ENCODE measurements at regions not wholly inside any gene's neighbourhood (a gene's known extent, or its start where the extent isn't known, plus 50 kb on each side); places are given as distances from the start of the nearest gene placed in this dataset.

- peak; percentile 76 for DNase-seq (ENCODE audit: low spot score)
- Histone ChIP-seq H3K27ac (peak overlapping the region; percentile 69 to 71), H3K4me3 (no peak overlapping the region)
- TF ChIP-seq CTCF (IDR thresholded peaks at IDR 0.05), result no peak
Measured at GRCh38 chr20:23161244-23161891, 75.2 kb upstream of the CD93 start.

GRCh38 chr20:23160536-23161243 lies 74.6 kb upstream of the CD93 start:
- Histone ChIP-seq H3K27ac (peak overlapping the region; percentile 69 to 71), H3K4me3 (peak overlapping the region; percentile 26)
- no peak for TF ChIP-seq CTCF (IDR thresholded peaks at IDR 0.05)
- DNase-seq (ENCODE audit: low spot score), result peak; percentile 70

DNA sequence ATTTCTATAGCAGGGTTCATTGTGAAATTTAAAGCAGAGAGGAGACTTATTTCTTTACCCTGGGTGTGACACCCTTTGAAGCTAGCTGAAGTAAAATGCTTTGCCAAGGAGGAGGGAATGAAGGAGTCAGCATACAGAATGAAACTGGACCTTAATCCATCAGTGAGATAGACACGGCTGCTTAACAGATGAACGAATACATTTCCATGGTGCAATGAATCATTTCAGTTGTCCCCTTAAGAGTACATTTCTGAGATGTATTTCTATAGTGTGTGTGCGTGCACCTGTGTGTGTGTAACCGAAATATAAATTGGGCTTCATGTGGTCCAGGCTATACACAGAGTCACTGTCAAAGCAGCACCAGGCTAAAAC lies 73.8 kb upstream of the CD93 start:
- H3K27ac ChIP-seq, result peak overlapping the region; percentile 69 to 71
- DNase-seq (ENCODE audit: low spot score), result no peak
- no peak for TF ChIP-seq CTCF (IDR thresholded peaks at IDR 0.05)

DNA sequence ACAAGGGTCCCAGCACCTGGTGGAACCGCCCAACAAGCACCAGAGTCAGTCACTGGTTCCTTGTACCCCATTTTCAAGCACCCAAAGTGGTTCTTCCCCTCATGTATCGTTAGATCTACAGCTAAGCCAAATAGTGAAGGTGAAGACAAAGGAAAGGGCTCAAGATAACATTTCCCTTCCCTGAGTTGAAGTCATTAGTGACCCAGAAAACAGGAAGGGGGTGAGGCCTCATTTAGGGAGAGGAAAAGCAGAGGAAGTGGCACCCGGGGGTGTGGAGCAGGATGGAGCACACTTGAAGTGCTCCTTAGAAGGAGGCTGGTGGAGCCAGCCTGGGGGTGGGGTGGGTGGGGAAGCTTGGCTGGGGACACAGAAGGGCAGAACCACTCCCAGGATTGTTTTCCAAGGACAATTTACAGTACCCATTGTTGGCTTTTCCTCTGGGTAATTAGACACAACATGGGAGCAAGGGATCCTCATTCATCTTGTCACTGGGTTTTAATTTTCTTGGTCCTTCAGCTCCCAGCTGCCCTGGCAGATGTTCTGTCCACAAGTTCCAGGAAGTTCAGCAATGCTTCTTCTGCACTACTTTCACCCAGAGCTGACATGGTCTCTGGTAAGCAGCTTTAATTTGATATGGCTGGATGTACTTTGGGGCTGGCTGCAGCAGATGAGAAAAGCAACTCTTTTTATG lies 73.3 kb upstream of the CD93 start:
- DNase-seq (ENCODE audit: low spot score), result peak; percentile 66
- Histone ChIP-seq H3K4me3 (no peak overlapping the region), H3K27ac (peak overlapping the region; percentile 69 to 71)
- TF ChIP-seq CTCF (IDR thresholded peaks at IDR 0.05), result no peak

More for the DNA sequence above, 73.8 kb upstream of the CD93 start:
- H3K4me3 ChIP-seq, result peak overlapping the region; percentile 26

GRCh38 chr20:23157734-23158133 lies 71.6 kb upstream of the CD93 start:
- TF ChIP-seq CTCF (IDR thresholded peaks at IDR 0.05), result no peak
- Histone ChIP-seq H3K27ac (peak overlapping the region; percentile 71 to 95), H3K4me3 (no peak overlapping the region)
- peak; percentile 69 for DNase-seq (ENCODE audit: low spot score)

DNA sequence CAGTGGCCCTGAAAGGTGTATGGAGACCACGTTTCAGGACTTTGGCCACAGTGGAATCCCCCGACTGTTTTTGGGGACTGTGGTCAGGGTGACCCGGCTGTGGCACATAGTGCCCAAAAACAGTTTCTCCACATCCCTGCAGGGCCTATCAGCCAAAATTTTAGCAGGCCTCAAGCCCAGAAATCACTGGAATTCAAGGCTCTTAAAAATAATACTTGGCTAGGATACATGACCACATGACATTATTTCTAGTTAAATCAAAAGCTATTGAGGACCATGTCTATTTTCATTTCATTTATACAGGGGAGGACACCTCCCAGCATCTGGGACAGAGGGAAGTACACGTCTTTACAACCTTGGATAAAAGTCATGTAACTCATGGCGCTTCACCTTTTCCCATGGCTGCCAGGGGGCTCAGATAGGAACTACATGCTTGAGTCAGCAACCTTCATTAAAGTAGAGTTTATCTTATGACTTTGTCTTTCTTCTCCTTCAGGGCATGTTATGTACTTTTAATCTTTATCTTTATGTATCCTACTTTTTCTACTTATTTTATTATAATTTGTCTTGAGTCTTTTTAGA lies 70.8 kb upstream of the CD93 start:
- TF ChIP-seq CTCF (IDR thresholded peaks at IDR 0.05), result no peak
- peak overlapping the region; percentile 95 for H3K27ac ChIP-seq
- no peak overlapping the region for H3K4me3 ChIP-seq
- peak; percentile 54 for DNase-seq (ENCODE audit: low spot score)

Measured in coronary artery (tissue), 2 donors.